ENCODE measurements at regions not wholly inside any gene's neighbourhood (a gene's known extent, or its start where the extent isn't known, plus 50 kb on each side); places are given as distances from the start of the nearest gene placed in this dataset.

- Histone ChIP-seq H3K9ac (ENCODE audit: insufficient read depth in 1 of 2, low read depth in 2 of 2, low read length in 2 of 2) (no peak overlapping the region), H3K4me2 (ENCODE audit: insufficient read depth, low read length) (no peak overlapping the region), H4K20me1 (replicated peaks; ENCODE audit: control insufficient read depth, insufficient read depth, low read length) (no peaks in the 10 kb centered on the region), H3K27me3 (ENCODE audit: control insufficient read depth in 2 of 2, insufficient read depth in 2 of 2, low read length in 2 of 2) (no peaks in the 10 kb centered on the region), H3K9me1 (ENCODE audit: control insufficient read depth, insufficient read depth, low read length) (no peaks in the 10 kb centered on the region), H3K36me3 (ENCODE audit: control insufficient read depth, insufficient read depth, low read length) (no peaks in the 10 kb centered on the region), H3K9me3 (replicated peaks; ENCODE audit: control insufficient read depth, insufficient read depth, low read depth, low read length) (no peaks in the 10 kb centered on the region; the same call in 1 of the 2 replicates), H3K79me2 (ENCODE audit: control insufficient read depth, insufficient read depth, low read length) (no peaks in the 10 kb centered on the region), H3K4me1 (replicated peaks in 1 of 2; ENCODE audit: control insufficient read depth in 2 of 2, insufficient read depth in 2 of 2, low read length in 2 of 2) (no peaks in the 10 kb centered on the region), H3K27ac (ENCODE audit: extremely low read depth, low read depth, low read length) (no peak overlapping the region), H3K4me3 (no peak overlapping the region), H2AFZ (ENCODE audit: low read depth, low read length) (no peak overlapping the region)
- CTCF ChIA-PET (ENCODE audit: low intra/inter-chr PET ratio), result no interaction called here
- no peak for TF ChIP-seq NBN (IDR thresholded peaks at IDR 0.05; ENCODE audit: low read depth)
- TF ChIP-seq, protein P1, sequence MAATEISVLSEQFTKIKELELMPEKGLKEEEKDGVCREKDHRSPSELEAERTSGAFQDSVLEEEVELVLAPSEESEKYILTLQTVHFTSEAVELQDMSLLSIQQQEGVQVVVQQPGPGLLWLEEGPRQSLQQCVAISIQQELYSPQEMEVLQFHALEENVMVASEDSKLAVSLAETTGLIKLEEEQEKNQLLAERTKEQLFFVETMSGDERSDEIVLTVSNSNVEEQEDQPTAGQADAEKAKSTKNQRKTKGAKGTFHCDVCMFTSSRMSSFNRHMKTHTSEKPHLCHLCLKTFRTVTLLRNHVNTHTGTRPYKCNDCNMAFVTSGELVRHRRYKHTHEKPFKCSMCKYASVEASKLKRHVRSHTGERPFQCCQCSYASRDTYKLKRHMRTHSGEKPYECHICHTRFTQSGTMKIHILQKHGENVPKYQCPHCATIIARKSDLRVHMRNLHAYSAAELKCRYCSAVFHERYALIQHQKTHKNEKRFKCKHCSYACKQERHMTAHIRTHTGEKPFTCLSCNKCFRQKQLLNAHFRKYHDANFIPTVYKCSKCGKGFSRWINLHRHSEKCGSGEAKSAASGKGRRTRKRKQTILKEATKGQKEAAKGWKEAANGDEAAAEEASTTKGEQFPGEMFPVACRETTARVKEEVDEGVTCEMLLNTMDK (IDR thresholded peaks at IDR 0.05; ENCODE audit: borderline replicate concordance, insufficient read depth, low read depth, low read length, poor library complexity, severe bottlenecking), result no peak
- no peak for TF ChIP-seq RFX5 (IDR thresholded peaks at IDR 0.05; ENCODE audit: low read depth, low read length)
- TF ChIP-seq ZNF436 (CRISPR knock-in tag; IDR thresholded peaks at IDR 0.05), result no peak
- TF ChIP-seq SRSF1 (IDR thresholded peaks at IDR 0.05; ENCODE audit: low read depth, low read length), result no peak
- TF ChIP-seq ATF3 (IDR thresholded peaks at IDR 0.05), result no peak
- TF ChIP-seq ATF3 (CRISPR knock-in tag; conservative IDR thresholded peaks at IDR 0.05), result no peak
- no peak for TF ChIP-seq NCOA4 (IDR thresholded peaks at IDR 0.05; ENCODE audit: partially characterized antibody)
- TF ChIP-seq TEAD2 (tag; IDR thresholded peaks at IDR 0.05), result no peak
- no peak for TF ChIP-seq GMEB1 (CRISPR knock-in tag; IDR thresholded peaks at IDR 0.05)
- TF ChIP-seq ZNF121 (CRISPR knock-in tag; conservative IDR thresholded peaks at IDR 0.05), result no peak
- no peak for TF ChIP-seq ZNF274 (IDR thresholded peaks at IDR 0.05; ENCODE audit: borderline replicate concordance, low read depth, low read length)
- no peak for TF ChIP-seq NCOR1 (IDR thresholded peaks at IDR 0.05)
- TF ChIP-seq, protein P2, sequence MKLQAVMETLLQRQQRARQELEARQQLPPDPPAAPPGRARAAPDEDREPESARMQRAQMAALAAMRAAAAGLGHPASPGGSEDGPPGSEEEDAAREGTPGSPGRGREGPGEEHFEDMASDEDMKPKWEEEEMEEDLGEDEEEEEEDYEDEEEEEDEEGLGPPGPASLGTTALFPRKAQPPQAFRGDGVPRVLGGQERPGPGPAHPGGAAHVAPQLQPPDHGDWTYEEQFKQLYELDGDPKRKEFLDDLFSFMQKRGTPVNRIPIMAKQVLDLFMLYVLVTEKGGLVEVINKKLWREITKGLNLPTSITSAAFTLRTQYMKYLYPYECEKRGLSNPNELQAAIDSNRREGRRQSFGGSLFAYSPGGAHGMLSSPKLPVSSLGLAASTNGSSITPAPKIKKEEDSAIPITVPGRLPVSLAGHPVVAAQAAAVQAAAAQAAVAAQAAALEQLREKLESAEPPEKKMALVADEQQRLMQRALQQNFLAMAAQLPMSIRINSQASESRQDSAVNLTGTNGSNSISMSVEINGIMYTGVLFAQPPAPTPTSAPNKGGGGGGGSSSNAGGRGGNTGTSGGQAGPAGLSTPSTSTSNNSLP (IDR thresholded peaks at IDR 0.05; ENCODE audit: borderline replicate concordance, low read depth, low read length), result no peak
- TF ChIP-seq FOXA3 (CRISPR knock-in tag; conservative IDR thresholded peaks at IDR 0.05 in 1 of 2, IDR thresholded peaks at IDR 0.05 in 1 of 2), result no peak
- DNase-seq (ENCODE audit: extremely low read depth in 1 of 4, low spot score in 3 of 4) (no peak), FAIRE-seq (no peak), ATAC-seq (no peak)
- intact Hi-C loops (cut with micrococcal nuclease), result no loop called here
- BruUV-seq (replicated peaks), result no TSS peak
- in situ Hi-C loops (cut with MboI), result no loop called here
- POLR2A ChIA-PET, result no interaction called here
Observed at GRCh38 chr6:114879693-114880092, 536.9 kb upstream of the HS3ST5 start.

Data from K562 (cell line).